ENCODE measurements at regions not wholly inside any gene's neighbourhood (a gene's known extent, or its start where the extent isn't known, plus 50 kb on each side); places are given as distances from the start of the nearest gene placed in this dataset.

DNA sequence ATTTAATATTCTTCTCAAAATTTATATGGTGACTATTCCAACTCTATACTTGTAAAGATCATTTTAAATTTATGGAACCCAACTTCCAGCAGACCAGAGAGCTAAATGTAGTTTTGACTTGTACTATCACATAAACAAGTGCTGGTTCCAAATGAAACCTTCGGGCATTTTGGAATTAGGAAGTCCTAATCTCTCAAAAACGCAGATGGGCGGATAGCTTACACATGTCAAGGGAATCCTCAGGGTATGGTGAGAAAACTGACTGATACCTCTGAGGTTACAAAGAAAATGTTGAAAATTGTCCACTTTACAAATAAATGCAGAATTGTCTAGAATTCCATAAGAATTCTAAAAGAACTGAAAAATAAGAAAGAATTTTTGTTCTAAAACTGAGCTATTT lies 224.1 kb downstream of the SS18 start:
- no peak for DNase-seq

DNA sequence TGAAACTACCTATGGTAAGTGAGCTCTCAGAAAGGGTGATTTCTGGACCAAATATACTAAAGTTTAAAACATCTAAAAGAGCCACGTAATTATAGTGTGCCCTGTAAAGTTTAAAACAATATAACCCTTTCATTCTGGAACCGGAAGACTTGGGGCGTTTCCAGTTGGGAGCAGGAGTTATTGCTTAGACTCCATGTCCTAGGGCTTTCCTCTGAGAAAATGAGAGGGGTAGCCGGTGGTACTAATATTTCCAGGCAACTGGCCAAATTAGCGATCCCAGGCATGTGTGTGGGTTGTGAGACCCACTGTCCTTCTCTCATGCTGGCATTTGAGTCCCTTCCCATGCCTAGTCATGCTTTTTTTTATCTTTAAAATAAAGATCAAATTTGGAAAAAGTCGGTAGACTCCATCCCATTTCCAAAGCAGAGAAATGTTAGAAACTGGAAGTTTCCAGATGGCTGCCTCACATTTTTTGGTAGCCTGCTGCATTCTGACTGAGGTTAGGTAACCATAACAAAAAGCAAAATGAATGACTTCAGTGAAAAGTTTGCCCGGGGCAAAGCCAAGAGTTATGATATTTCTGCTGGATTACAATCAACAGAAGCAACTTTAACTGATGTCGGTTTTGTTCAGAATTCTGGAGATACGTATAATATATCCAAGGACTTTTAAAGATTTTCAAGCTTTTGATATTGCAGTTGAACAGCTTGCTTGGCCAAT lies 227.4 kb downstream of the SS18 start:
- no peak for DNase-seq

DNA sequence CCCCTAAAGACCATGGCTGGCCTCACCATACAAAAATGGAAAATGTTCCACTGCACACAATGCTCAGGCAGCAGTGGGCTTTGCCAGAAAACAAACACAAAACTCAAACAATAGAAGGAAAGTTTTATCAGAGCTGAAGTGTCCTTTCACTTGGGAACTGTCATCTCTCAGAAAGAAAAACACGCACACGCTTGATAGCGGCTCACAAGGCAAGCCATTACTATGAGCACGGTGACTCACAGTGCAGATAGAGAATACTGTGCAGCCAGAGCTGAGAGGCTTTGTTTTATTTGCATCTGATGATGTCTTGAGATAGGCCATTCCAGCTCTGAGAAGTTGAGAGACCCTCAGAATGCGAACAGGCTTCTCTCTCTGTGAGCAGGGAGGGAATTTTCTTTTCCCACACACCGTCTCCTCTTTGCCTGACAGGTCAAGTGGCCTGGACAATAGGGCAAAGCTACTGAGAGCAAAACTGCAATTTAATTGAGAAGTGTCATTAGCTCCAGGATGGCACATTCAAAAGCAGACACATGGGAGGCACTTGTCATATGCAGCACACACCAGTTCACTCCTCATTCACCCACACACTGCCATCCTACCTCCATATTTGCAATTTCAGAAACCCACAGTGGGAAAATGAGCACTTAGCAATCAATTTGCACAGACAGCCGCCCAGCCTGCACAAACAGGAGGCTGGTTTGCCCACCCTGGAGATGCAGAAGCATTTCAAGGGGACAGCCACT lies 236.6 kb downstream of the SS18 start:
- no peak for DNase-seq

DNA sequence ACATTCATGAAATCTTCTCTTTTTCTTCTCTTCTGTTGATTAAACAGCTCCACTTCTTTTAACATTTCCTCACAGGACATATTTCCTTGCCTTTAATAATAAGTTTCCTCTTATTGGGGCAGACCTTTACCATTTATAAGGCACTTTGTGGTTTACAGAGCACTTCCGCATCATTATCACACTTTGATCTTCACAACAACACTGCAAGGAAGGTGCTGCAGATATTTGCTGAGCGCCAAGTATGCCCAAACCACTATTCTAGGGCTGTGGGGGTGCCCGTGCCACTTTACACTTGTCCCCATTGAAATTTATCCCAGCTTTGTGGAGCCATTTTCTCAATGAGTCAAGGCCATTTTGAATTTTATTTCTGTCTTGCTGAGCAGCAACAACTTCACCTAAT lies 246.6 kb downstream of the SS18 start:
- DNase-seq = no peak

DNA sequence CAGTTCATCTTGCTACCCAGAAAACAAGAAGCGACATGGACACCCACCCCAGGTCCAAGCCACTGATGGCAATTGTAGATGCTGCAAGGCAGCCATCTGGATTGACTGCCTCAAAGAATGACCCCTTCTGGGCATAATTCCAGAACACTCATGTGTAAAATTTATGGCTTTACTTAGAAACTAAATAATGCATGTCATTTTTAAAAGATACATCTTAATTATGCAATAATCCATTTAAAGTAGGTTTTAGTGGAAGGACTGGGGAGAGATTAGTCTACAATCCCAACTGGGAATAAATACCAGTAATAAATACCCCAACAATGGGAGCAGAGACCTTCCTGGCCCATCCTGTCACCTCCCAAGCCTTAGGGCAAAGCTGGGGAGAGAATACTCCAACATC lies 247.7 kb downstream of the SS18 start:
- no peak for DNase-seq

DNA sequence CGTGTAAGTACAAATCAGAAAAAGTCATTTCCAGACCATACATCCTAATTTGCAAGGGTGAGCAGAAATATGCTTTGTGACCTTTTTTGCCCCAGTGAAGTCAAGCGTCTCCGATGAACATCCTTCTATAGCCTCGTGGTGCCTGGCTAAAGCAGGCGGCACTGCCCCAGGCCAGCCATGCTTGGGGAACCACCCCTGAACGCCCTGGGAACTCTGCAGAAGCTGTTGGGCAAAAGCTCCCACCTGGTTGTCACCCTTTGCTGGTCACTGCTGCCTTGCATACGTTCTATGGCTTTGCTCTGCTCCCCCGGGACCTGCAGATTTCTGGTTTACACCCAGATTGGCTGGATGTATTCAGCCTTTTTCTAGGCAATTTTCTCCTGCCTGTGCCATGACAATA lies 256.4 kb downstream of the SS18 start:
- no peak for DNase-seq

DNA sequence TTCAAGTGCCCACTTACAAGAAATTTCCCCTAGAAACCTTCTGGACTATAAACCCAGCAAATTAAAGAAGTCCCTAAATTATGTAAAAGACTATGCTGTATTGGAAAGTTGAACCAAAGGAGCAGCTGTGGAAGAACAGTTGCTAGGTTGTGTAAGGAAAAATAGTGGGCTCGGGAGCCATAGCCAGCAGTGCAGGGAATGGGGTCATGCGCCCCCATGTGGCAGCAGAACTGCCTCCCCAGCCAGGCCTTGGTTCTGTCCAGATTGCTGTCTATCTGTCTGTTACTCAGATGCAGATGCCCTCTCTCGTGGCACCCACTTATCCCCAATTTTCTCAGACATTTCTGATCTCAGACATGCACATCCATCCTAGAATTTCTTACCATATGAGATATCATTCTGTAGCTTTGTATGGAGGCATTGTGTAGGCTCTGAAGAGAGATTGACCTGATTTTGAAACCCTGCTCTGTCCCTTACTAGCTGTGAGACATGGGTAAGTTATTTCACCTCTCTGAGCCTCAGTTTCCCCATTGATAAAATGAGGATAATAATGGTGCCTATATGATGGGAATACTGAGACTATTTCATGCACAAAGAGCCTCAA lies 258.3 kb downstream of the SS18 start:
- peak; percentile 34 for DNase-seq

DNA sequence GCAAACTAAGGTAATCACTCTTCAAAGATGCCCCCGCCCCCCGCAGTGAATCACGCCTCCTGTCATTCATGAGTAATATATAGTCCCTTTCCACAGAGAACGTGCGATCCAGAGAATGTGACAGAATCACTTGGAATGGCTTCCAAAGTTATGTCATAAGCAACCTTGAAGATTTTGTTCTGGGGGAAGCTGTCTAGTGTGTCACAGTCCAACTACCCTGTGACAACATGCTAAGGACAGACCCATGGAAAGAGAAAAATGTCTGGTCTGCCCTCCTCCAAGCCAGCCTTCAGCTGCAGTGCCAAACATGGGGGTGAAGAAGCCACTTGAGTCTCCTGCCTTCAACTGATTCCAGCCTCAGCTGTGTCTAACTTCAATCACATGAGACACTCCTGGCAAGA lies 259.1 kb downstream of the SS18 start:
- no peak for DNase-seq

DNA sequence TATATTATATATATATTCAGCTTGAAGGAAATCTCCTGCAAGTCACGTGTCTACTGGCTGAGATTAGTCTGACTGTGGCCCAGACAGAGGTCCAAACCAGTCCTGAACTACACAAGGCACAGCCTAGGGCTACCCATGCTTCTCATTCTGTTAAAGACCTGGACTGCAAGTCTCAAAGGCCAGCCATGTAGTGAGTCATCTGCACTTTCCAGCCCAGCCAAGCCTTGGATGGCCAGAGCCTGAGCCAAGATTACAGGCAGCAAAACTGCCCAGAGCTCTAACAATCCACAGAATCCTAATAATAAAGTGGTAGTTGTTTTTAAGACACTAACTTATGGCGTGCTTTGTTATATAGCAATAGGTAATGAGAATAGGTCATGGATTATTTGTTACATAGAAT lies 259.6 kb downstream of the SS18 start:
- DNase-seq = no peak

DNA sequence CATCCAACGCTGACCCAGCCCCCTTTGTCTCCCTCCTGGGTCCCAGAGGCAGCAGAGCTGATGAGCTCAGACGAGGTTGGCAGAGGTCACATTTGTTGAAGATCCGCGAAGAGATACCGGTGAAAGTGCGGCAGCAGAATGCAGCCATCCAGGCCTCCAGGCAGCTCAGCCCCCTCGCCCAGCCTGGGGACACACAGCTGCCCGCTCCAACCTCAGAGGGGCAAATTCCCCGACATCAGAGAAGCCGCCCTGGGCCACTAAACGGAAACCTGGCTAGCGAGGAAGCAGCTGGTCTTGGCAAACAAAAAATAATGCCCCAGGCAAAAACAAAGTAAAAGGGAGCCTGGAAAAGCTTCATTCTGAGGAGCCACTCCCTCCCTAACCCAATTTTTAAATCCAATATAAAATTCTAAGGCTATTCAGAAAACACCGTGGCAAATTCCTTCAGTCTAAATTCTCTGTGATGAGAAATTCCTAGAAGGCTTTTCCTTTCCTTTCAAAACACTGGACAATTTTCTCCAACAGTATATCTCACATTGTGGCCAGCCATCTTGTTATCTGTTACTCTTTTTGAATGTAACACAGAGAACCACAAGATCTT lies 262.4 kb downstream of the SS18 start:
- DNase-seq = no peak

DNA sequence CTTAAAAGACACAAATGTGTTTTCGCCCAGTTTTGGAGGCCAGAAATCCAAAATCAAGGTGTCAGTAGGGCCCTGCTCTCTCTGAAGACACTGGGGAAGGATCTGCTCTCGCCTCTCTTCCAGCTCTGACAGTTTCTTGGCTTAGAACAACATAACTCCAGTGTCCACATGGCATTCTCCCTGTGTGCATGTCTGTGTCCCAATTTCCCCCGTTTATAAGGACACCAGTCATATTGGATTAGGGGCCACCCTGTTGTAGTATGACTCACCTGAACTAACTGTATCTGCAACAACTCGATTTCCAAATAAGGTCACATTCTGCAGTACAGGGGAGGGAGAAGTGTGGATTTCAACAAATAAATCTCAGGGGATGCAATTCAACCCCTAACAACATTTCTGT lies 263.2 kb downstream of the SS18 start:
- no peak for DNase-seq

DNA sequence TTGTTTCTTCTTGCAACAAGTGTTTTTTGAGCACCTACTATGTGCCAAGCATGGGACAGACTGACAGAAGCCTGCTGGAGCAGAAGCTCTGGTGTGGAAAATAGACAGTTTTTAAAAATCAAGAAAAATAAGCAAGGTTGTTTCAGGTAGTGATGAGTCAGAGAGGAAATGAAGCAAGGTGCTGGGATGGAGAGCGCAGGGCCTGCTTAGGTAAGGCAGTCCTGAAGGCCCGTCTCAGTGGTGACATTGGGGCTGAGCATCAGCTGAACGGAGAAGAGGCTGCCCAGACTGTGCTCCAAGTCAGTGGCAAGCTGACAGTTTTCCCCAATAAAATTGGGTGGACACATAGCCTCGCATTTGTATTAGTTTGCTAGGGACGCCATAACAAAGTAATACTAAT lies 263.6 kb downstream of the SS18 start:
- DNase-seq = no peak

DNA sequence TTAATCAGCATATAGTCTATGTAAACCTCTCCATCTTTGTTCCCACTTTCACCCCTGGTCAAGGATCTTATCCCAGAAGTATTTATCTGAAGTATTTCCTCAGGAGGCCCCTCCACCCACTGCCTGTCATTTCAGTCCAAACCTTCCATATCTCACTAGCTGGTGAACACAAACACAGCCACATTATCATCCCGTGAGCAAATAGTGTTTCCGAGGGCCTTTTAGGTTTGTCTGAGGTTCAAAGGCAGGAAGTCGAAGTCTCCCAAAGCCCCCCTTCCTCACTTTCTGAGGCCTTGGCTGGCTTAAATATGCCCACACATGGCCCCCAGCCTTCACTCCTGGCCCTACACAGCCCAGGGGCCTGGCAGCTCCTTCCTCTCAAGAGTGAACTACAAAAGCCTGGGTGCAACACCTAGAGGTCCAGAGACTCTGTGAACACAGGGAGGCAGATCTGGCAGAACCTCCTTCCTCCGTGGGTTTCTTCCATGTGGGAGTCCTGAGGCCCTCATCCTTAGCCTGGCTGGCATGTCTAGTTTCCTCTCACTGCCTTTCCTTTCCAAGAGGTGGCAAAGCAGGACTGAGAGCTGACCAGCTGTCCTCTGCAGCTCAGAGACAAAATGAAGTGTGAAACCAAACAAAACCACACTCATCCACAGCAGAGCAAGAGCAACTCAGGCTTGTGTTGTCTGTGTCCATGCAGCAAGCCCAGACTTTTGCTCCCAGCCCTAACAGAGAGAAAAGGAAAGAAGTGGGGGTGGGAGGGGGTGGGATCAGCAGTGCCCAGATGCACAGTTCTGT lies 264.2 kb downstream of the SS18 start:
- DNase-seq = no peak

DNA sequence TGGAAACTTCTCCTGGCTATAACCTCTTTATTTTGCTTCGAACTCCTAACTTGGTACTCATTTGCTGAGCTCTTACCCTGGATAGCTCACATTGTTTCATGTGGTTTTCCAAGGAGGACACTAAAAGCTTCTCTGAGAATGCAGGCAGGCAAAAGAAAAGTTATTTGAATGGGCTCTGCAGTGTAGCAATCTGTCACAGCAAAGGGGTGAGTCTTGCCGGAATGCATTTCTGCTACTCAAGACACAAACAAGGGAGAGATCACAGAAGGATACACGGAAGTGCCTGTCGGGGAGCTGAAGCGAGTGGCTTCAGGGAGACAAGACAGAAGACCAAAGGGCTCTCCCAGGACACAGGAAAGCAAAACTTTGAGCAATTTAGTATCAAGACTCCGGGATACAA lies 265.4 kb downstream of the SS18 start:
- DNase-seq = no peak

DNA sequence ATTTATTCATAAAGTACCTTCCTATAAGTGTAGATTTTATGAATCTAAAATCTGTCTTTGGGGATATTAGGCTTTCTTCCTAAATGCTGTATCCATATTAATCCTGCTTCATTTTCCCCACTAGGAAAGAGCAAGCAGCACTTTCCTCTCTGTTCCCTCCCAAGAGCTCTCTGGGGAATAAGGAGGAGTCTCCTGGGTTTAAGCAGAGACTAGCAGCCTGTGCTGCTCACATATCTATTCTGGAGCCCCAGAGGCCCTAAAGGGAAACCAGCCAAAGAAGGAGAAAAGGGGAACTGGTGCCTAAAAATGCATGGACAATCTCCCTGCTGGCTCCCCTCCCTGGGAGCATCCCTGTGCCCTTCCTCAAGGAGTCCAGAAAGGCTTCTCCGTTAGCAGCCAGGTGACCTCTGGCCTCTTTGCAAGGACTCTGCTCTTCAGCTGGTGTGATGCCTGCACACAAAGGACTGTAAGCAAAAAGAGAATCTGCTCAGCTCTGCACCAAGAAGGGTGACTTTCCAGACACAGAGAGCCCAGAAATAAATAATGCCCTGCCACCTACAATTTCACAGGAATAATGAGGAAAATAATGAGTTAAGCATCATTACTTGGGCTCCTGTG lies 270.6 kb downstream of the SS18 start:
- DNase-seq = no peak

DNA sequence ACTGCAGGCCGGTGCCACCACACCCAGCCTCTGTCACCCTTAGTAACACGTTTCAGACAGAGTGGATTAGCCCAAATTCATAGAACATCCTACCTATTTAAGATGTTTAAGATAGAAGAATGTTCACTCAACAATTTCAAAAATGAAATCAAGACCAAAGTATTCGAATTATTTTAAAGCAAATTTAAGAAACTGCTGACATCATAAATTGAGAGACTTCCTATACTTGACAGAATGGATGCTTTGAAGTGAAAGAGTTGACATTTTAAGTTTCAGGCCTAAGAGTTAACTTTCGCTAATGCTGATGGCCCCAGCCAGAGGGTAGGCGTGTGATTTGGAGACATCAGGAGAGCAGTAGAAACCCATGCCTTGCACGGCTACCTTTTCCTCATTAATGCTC lies 271.9 kb downstream of the SS18 start:
- DNase-seq = no peak

DNA sequence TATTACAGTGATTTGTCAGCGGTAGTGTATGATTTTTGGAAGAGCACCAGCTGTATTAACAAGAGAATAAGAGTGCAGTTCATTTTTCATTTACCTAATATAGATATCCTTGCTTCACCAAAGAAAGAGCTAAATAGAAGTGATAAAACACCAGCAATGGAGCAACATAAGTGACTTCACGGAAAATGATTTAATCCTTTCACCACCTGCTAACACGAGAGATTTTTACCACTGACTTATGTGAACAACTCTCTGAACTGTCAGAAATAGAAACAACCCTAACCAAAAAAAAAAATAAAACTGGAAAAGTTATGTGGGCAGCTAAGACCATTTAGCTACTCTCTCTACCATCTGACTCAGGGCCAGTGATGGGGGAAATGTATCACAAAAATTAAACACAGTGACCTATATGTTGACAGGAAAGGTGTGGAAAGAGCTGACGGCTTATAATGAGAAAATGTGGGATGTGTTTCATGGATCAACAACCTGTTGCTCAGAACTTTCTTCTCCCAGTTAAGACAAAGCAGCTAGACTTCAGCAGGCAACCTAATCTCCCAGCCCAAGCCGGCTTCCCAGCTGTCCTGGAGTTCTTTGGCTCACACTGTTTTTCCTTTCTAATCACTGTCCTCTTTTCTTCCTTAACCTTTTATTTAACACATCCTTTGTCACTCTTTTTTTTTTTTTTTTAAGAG lies 272.7 kb downstream of the SS18 start:
- DNase-seq = no peak

DNA sequence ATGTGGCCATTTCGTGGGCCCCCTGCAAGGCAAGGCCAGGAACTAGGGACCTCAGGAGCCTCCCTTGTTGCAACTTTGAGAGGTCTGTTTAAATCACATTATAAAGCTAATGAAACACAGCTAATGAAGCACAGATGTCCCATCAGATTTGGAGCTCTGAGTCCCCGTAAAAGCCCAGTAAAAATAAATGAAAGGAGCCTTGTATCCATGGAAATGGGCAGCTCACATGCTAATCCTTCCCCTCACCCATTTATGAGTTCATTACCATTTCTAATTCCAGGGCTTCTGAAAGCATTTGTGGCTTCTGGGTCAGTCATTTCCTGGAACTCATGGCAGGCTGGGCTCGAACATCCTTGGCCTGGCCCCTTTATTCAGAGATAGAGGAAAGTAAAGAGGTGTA lies 274.8 kb downstream of the SS18 start:
- no peak for DNase-seq

DNA sequence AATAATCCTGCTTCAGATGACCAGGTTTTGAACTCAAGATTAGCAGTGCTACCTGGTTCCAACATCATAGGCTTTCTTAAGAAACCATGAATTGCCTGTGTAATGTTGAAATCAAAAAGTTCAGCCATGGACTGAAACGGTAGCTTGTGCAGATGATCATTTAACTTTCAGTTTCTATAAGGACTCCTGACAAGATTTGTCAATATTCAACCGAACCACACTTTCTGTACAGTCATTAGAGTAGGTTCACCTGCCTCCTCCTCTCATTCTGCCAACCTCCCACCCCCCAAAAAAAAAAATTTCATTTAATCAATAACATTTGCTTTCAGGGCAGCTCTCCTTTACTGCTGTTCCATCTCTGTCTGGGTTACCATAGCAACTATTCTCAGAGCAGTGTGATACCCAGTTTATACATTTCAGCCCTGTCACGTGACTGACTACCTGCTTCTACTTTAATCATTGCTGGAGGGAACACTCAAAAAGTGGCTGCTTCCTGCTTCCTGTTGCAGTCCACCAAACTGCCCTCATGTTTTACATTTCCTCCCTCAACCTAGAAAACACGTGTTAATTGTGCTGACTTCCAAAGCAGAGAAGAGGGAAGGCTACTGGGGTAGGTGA lies 275.5 kb downstream of the SS18 start:
- DNase-seq = no peak

DNA sequence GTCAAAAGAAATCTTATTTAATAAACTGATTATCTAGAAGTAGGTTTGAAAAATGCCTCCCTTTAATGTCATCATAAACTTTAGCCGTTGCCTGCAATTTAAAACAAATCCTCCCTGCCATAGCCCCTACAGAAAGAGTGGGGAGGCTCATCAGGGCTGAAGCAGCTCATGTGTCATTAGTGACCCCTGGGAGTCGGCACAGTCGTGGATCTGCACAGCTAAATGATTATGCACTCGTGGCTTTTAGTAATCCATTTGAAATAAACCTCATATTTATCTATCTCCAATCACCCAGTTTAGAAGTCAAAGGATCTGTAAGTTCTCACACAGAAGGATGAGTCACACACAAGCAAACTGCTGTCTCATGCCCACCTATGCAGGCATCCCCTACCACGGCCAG lies 277.3 kb downstream of the SS18 start:
- no peak for DNase-seq

DNA sequence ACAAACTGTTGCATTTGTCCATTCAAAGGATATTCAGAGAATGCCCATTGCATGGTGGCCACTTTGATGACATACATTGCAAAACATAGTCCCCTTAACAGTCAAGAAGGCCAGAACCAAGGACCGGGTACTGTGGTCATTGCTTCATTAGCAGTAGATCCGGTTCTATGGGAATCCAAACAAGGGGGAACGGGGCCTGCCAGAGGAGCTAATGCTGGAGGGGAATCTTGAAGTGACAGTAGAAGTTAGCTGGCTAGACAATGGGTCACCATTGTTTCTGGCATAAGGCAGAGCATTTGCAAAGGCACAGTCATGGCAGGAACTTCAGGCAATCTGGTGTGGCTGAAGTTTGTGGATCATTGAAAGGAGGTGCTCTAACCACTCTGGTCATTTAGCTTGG lies 279.7 kb downstream of the SS18 start:
- DNase-seq = no peak

DNA sequence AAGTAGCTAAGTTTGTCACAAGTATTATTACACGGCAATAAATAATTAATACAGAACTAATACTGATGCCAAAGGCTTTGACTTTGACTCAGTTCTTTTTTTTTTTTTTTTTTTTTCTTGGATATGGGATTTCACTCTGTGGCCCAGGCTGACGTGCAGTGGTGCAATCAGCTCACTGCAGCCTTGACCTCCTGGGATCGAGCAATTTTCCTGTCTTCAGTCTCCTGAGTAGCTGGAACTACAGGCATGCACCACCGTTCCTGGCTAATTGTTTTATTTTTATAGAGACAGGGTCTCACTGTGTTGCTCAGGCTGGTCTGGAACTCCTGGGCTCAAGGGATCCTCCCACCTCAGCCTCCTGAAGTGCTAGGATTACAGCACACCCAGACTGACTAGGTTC lies 284.5 kb downstream of the SS18 start:
- DNase-seq = no peak

Data from 8988T (cell line).